IPS-18a (cell line): ENCODE measurements at regions not wholly inside any gene's neighbourhood (a gene's known extent, or its start where the extent isn't known, plus 50 kb on each side); places are given as distances from the start of the nearest gene placed in this dataset.

ENCODE experiments used
- H3K27ac ChIP-seq: one replicate; pipeline ENCODE4 v1.5.1; 2013; ENCODE audit warnings: low read length
- H3K27me3 ChIP-seq: one replicate; pipeline ENCODE4 v1.6.1; 2013; ENCODE audit warnings: mild to moderate bottlenecking, low read length; ENCODE audit not compliant: control insufficient read depth, insufficient read depth
- H3K36me3 ChIP-seq: one replicate; pipeline ENCODE4 v1.6.1; 2013; ENCODE audit warnings: low read depth, low read length; ENCODE audit not compliant: control insufficient read depth
- H3K4me1 ChIP-seq: one replicate; pipeline ENCODE4 v1.6.1; 2013; ENCODE audit warnings: low read depth, low read length; ENCODE audit not compliant: control insufficient read depth
- H3K4me3 ChIP-seq: one replicate; pipeline ENCODE4 v1.5.1; 2013; ENCODE audit warnings: low read length
- H3K9ac ChIP-seq: one replicate; pipeline ENCODE4 v1.6.1; 2013; ENCODE audit warnings: mild to moderate bottlenecking, low read length, moderate library complexity
- H3K9me3 ChIP-seq: one replicate; pipeline ENCODE4 v1.6.1; 2013; ENCODE audit warnings: low read depth, low read length; ENCODE audit not compliant: control insufficient read depth

GRCh38 chr16:48932216-48932855 lies 322.4 kb upstream of the N4BP1 start:
- Histone ChIP-seq H3K9ac (no peak overlapping the region), H3K27me3 (no peaks in the 10 kb centered on the region), H3K9me3 (peaks cover 8% of the 10 kb centered on the region), H3K4me1 (no peaks in the 10 kb centered on the region), H3K4me3 (no peak overlapping the region), H3K36me3 (no peaks in the 10 kb centered on the region), H3K27ac (no peak overlapping the region)

- Histone ChIP-seq H3K27ac (no peak overlapping the region), H3K27me3 (no peaks in the 10 kb centered on the region), H3K9ac (no peak overlapping the region), H3K4me3 (no peak overlapping the region), H3K4me1 (no peaks in the 10 kb centered on the region), H3K36me3 (no peaks in the 10 kb centered on the region), H3K9me3 (peaks cover 8% of the 10 kb centered on the region)
Measured at GRCh38 chr16:48930951-48931553, 321.1 kb upstream of the N4BP1 start.

- no peaks in the 10 kb centered on the region for H3K9me3 ChIP-seq
- H3K36me3 ChIP-seq: no peaks in the 10 kb centered on the region
- H3K27ac ChIP-seq: no peak overlapping the region
- H3K4me1 ChIP-seq: no peaks in the 10 kb centered on the region
- no peaks in the 10 kb centered on the region for H3K27me3 ChIP-seq
- no peak overlapping the region for H3K4me3 ChIP-seq
- H3K9ac ChIP-seq: no peak overlapping the region
Measured at GRCh38 chr16:48919791-48920190, 309.8 kb upstream of the N4BP1 start.

GRCh38 chr16:48918520-48919258 lies 308.7 kb upstream of the N4BP1 start:
- Histone ChIP-seq H3K27me3 (no peaks in the 10 kb centered on the region), H3K36me3 (no peaks in the 10 kb centered on the region), H3K4me1 (no peaks in the 10 kb centered on the region), H3K27ac (no peak overlapping the region), H3K4me3 (no peak overlapping the region), H3K9me3 (no peaks in the 10 kb centered on the region), H3K9ac (no peak overlapping the region)

GRCh38 chr16:48916566-48916965 lies 306.6 kb upstream of the N4BP1 start:
- no peaks in the 10 kb centered on the region for H3K4me1 ChIP-seq
- no peaks in the 10 kb centered on the region for H3K9me3 ChIP-seq
- H3K27me3 ChIP-seq: no peaks in the 10 kb centered on the region
- H3K27ac ChIP-seq: no peak overlapping the region
- no peaks in the 10 kb centered on the region for H3K36me3 ChIP-seq
- no peak overlapping the region for H3K9ac ChIP-seq
- no peak overlapping the region for H3K4me3 ChIP-seq

- H3K36me3 ChIP-seq: no peaks in the 10 kb centered on the region
- no peak overlapping the region for H3K27ac ChIP-seq
- no peak overlapping the region for H3K9ac ChIP-seq
- no peak overlapping the region for H3K4me3 ChIP-seq
- no peaks in the 10 kb centered on the region for H3K27me3 ChIP-seq
- H3K9me3 ChIP-seq: no peaks in the 10 kb centered on the region
- H3K4me1 ChIP-seq: no peaks in the 10 kb centered on the region
Measured at GRCh38 chr16:48914070-48914469, 304.1 kb upstream of the N4BP1 start.

GRCh38 chr16:48913384-48913783 lies 303.4 kb upstream of the N4BP1 start:
- no peak overlapping the region for H3K4me3 ChIP-seq
- H3K9me3 ChIP-seq: no peaks in the 10 kb centered on the region
- no peak overlapping the region for H3K9ac ChIP-seq
- no peaks in the 10 kb centered on the region for H3K36me3 ChIP-seq
- H3K4me1 ChIP-seq: no peaks in the 10 kb centered on the region
- H3K27me3 ChIP-seq: no peaks in the 10 kb centered on the region
- H3K27ac ChIP-seq: no peak overlapping the region

- Histone ChIP-seq H3K4me3 (no peak overlapping the region), H3K9ac (no peak overlapping the region), H3K27me3 (no peaks in the 10 kb centered on the region), H3K4me1 (no peaks in the 10 kb centered on the region), H3K36me3 (no peaks in the 10 kb centered on the region), H3K9me3 (no peaks in the 10 kb centered on the region), H3K27ac (no peak overlapping the region)
Measured at GRCh38 chr16:48912360-48912759, 302.4 kb upstream of the N4BP1 start.

GRCh38 chr16:48911700-48912099 lies 301.7 kb upstream of the N4BP1 start:
- Histone ChIP-seq H3K4me3 (no peak overlapping the region), H3K36me3 (no peaks in the 10 kb centered on the region), H3K4me1 (no peaks in the 10 kb centered on the region), H3K9me3 (no peaks in the 10 kb centered on the region), H3K27ac (no peak overlapping the region), H3K27me3 (no peaks in the 10 kb centered on the region), H3K9ac (no peak overlapping the region)

GRCh38 chr16:48910214-48910613 lies 300.2 kb upstream of the N4BP1 start:
- no peak overlapping the region for H3K4me3 ChIP-seq
- no peaks in the 10 kb centered on the region for H3K9me3 ChIP-seq
- H3K4me1 ChIP-seq: no peaks in the 10 kb centered on the region
- H3K27me3 ChIP-seq: no peaks in the 10 kb centered on the region
- no peak overlapping the region for H3K27ac ChIP-seq
- no peaks in the 10 kb centered on the region for H3K36me3 ChIP-seq
- no peak overlapping the region for H3K9ac ChIP-seq

GRCh38 chr16:48909231-48909630 lies 299.3 kb upstream of the N4BP1 start:
- no peak overlapping the region for H3K27ac ChIP-seq
- H3K9me3 ChIP-seq: no peaks in the 10 kb centered on the region
- H3K4me3 ChIP-seq: no peak overlapping the region
- no peaks in the 10 kb centered on the region for H3K4me1 ChIP-seq
- H3K36me3 ChIP-seq: no peaks in the 10 kb centered on the region
- no peak overlapping the region for H3K9ac ChIP-seq
- no peaks in the 10 kb centered on the region for H3K27me3 ChIP-seq
